Activated CD8-positive, alpha-beta T cell treated with anti-CD3 and anti-CD28 coated beads for 36 hours (primary cell): ENCODE measurements at regions not wholly inside any gene's neighbourhood (a gene's known extent, or its start where the extent isn't known, plus 50 kb on each side); places are given as distances from the start of the nearest gene placed in this dataset.

ENCODE experiments used
- ATAC-seq: fragments of 200-7000 bp; cut with Tn5 transposase; one replicate; pipeline ENCODE4 v1.10.0; 2021; ENCODE audit warnings: mild to moderate bottlenecking, moderate library complexity
- CTCF ChIA-PET: fragments of 350-600 bp; sonication (Branson Sonifier 250); formaldehyde crosslinking; loops from one replicate; lab custom pipeline; 2021; ENCODE audit warnings: antibody characterized with exemption; lab: Charles Lee
- POLR2A ChIA-PET: fragments of 350-600 bp; sonication (Branson Sonifier 250); formaldehyde crosslinking; loops from one replicate; lab custom pipeline; 2021; ENCODE audit warnings: antibody characterized with exemption; lab: Charles Lee
- DNase-seq: peaks from one replicate; pipeline ENCODE4 v3.0.0-alpha.2; 2020
- H3K27ac Mint-ChIP-seq: one replicate; pipeline ENCODE4 v1.8.0; 2021; ENCODE audit warnings: mild to moderate bottlenecking, mixed read lengths
- H3K27me3 Mint-ChIP-seq: one replicate; pipeline ENCODE4 v1.8.0; 2021; ENCODE audit warnings: mixed read lengths
- H3K36me3 Mint-ChIP-seq: one replicate; pipeline ENCODE4 v1.8.0; 2021; ENCODE audit warnings: low read depth, mixed read lengths
- H3K4me1 Mint-ChIP-seq: one replicate; pipeline ENCODE4 v1.8.0; 2021; ENCODE audit warnings: low read depth, mixed read lengths
- H3K4me3 Mint-ChIP-seq: one replicate; pipeline ENCODE4 v1.8.0; 2021; ENCODE audit warnings: mild to moderate bottlenecking, moderate library complexity, mixed read lengths
- H3K9me3 Mint-ChIP-seq: one replicate; pipeline ENCODE4 v1.8.0; 2021; ENCODE audit warnings: mixed read lengths
- intact Hi-C: fragments of 100-400 bp; cut with micrococcal nuclease; formaldehyde crosslinking; loops from one replicate; pipeline ENCODE4 v1.10.0; 2022
- TF ChIP-seq, protein P1 (sequence below): fragments of 200-600 bp; IDR thresholded peaks from one replicate; pipeline ENCODE4 v1.8.0; 2022; ENCODE audit warnings: antibody characterized with exemption, mild to moderate bottlenecking

DNA sequence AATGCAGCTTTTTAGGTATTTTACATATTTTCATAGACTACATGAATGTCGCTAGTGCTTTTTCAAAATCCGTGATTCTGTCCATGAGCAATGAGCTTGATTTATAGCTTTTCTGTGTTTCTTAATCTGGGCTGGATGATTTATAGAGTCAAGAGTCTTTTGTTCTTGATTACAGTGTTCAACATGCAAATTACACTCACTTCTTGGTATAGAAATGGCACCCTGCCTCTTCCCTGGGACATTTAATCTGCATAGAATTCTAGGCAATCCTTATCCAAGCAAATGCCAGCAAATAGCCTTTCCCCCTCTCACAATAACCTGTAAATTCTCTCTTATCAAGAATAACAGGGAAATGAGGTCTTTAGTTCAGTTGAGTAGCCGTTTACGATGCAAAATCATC lies 246.2 kb upstream of the SEMA3C start:
- Mint-ChIP-seq H3K9me3 (peaks cover 3% of the 10 kb centered on the region), H3K27me3 (no peaks in the 10 kb centered on the region), H3K36me3 (no peaks in the 10 kb centered on the region), H3K27ac (no peak overlapping the region), H3K4me1 (no peaks in the 10 kb centered on the region), H3K4me3 (no peak overlapping the region)
- DNase-seq (no peak), ATAC-seq (no peak)
- TF ChIP-seq, protein P1, sequence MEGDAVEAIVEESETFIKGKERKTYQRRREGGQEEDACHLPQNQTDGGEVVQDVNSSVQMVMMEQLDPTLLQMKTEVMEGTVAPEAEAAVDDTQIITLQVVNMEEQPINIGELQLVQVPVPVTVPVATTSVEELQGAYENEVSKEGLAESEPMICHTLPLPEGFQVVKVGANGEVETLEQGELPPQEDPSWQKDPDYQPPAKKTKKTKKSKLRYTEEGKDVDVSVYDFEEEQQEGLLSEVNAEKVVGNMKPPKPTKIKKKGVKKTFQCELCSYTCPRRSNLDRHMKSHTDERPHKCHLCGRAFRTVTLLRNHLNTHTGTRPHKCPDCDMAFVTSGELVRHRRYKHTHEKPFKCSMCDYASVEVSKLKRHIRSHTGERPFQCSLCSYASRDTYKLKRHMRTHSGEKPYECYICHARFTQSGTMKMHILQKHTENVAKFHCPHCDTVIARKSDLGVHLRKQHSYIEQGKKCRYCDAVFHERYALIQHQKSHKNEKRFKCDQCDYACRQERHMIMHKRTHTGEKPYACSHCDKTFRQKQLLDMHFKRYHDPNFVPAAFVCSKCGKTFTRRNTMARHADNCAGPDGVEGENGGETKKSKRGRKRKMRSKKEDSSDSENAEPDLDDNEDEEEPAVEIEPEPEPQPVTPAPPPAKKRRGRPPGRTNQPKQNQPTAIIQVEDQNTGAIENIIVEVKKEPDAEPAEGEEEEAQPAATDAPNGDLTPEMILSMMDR, result no peak
- intact Hi-C loops, result no loop called here
- POLR2A ChIA-PET, result no interaction called here
- CTCF ChIA-PET, result no interaction called here

DNA sequence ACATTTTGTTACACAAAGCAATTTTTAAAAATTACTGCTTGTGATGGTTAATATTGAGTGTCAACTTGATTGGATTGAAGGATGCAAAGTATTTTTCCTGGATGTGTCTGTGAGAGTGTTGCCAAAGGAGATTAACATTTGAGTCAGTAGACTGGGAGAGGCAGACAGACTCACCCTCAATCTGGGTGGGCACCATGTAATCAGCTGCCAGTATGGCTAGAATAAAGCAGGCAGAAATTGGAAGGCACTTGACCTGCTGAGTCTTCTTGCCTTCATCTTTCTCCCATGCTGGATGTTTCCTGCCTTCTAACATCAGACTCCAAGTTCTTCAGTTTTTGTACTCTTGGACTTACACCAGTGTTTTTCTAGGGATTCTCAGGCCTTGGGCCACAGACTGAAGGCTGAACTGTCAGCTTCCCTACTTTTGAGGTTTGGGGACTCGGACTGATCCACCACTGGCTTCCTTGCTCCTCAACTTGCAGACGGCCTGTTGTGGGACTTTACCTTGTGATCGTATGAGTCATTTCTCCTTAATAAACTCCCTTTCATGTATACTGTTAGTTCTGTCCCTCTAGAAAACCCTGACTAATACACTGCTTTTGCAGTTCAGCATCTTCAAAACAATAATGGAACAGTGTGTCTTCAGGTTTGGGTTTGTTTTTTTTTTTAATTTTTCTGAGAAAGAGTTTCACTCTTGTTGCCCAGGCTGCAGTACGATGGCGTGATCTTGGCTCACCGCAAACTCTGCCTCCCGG lies 244.1 kb upstream of the SEMA3C start:
- DNase-seq, result no peak
- no peak for ATAC-seq
- Mint-ChIP-seq H3K4me1 (no peaks in the 10 kb centered on the region), H3K4me3 (no peak overlapping the region), H3K9me3 (peaks cover 3% of the 10 kb centered on the region), H3K36me3 (no peaks in the 10 kb centered on the region), H3K27ac (no peak overlapping the region), H3K27me3 (no peaks in the 10 kb centered on the region)
- POLR2A ChIA-PET, result no interaction called here
- CTCF ChIA-PET, result no interaction called here
- intact Hi-C loops, result no loop called here
- TF ChIP-seq, protein P1, result no peak

DNA sequence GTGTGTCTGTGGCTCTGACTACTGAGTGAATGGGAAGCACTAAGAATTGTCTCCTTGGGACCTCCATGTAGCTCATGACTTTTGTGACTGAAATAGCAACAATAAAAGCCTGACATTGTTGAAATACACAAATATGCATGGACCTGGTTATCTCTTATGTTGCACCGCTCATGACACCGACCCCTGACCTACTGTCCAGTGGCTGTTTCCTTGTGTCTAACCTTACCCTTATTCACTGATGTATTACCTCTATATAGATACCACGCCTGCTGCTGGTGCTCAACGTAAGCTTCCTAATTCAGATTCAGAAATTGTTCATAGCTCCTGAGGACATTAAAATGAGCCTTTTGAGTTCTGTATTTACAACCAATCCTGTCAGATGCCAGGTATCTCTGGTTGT lies 243.4 kb upstream of the SEMA3C start:
- H3K27ac Mint-ChIP-seq, result no peak overlapping the region
- TF ChIP-seq, protein P1, result no peak
- no peak overlapping the region for H3K4me3 Mint-ChIP-seq
- intact Hi-C loops, result no loop called here
- no peak for DNase-seq
- ATAC-seq, result no peak
- no peaks in the 10 kb centered on the region for H3K27me3 Mint-ChIP-seq
- POLR2A ChIA-PET, result no interaction called here
- H3K36me3 Mint-ChIP-seq, result no peaks in the 10 kb centered on the region
- H3K9me3 Mint-ChIP-seq, result peaks cover 3% of the 10 kb centered on the region
- H3K4me1 Mint-ChIP-seq, result no peaks in the 10 kb centered on the region
- CTCF ChIA-PET, result no interaction called here

DNA sequence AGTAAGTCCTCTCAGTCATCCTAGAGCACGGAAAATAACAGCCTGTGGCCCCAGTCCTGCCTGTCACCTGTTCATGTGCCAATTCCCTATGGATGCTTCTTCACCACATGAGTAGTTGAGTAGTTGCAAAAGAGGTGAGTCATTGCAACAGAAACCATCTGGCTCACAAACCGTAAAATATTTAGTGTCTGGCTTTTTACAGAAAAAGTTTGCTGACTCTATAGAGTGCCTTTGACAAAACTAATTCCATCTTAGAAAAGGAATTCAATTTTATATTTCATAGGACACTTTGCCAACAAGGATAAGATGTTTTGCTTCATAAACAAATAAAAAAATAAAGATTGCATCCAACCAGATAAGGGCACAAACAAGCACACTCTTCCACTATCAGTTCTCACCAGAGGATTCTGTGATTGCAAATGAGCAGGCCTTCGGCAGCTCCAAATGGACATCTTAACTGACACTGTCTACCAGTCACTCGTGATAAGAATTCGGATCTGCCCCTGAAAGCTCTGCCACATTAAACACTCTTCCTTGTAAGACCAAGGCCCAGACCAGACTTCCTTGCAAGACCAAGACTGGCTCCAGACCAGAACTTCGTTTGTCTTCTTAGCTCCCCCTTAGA lies 242.7 kb upstream of the SEMA3C start:
- no peak overlapping the region for H3K27ac Mint-ChIP-seq
- DNase-seq (no peak), ATAC-seq (no peak)

DNA sequence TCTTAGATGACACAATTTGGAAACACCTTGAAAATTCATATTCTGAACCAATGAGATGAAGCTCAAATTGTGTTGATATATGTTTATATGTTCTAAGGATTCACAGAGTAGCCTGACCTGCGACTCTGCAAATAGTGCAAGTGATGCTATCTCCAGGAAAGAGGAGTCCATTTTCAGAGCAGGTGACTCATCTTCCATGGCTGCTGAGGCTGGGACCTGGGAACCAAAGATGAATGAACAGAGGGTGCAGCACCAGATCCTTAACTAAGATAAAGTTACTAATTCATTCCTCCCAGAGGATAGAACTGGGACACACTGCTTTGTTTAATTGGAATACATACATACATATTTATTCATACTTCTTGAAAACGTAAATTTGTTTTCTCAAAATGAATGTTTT lies 240.6 kb upstream of the SEMA3C start:
- ATAC-seq, result no peak
- H3K27me3 Mint-ChIP-seq, result no peaks in the 10 kb centered on the region
- no peaks in the 10 kb centered on the region for H3K4me1 Mint-ChIP-seq
- H3K9me3 Mint-ChIP-seq, result peaks cover 3% of the 10 kb centered on the region
- no peak overlapping the region for H3K27ac Mint-ChIP-seq
- no peaks in the 10 kb centered on the region for H3K36me3 Mint-ChIP-seq
- no peak for DNase-seq
- POLR2A ChIA-PET, result no interaction called here
- TF ChIP-seq, protein P1, result no peak
- intact Hi-C loops, result no loop called here
- CTCF ChIA-PET, result no interaction called here
- no peak overlapping the region for H3K4me3 Mint-ChIP-seq

More for the DNA sequence above, 242.7 kb upstream of the SEMA3C start:
- Mint-ChIP-seq H3K27me3 (no peaks in the 10 kb centered on the region), H3K9me3 (peaks cover 3% of the 10 kb centered on the region), H3K4me1 (no peaks in the 10 kb centered on the region), H3K4me3 (no peak overlapping the region), H3K36me3 (no peaks in the 10 kb centered on the region)
- intact Hi-C loops, result no loop called here
- TF ChIP-seq, protein P1, result no peak
- POLR2A ChIA-PET, result no interaction called here
- CTCF ChIA-PET, result no interaction called here
